Neuron (in vitro differentiated cells): ENCODE measurements at regions not wholly inside any gene's neighbourhood (a gene's known extent, or its start where the extent isn't known, plus 50 kb on each side); places are given as distances from the start of the nearest gene placed in this dataset.
"Not testable (repeated sequence)": the region's sequence is repeated elsewhere in the genome, so short reads cannot be mapped to it uniquely, and the experiment has no call there.

Experiments used
- H2AFZ ChIP-seq: one replicate; pipeline ENCODE4 v1.6.1; 2013; ENCODE audit warnings: low read depth, mild to moderate bottlenecking, inconsistent platforms, low read length, moderate library complexity
- H3K27me3 ChIP-seq: one replicate; pipeline ENCODE4 v1.6.1; 2013; ENCODE audit warnings: low read length; ENCODE audit not compliant: insufficient read depth
- H3K36me3 ChIP-seq: one replicate; pipeline ENCODE4 v1.6.1; 2013; ENCODE audit warnings: low read length; ENCODE audit not compliant: insufficient read depth
- H3K4me1 ChIP-seq: one replicate; pipeline ENCODE4 v1.6.1; 2013; ENCODE audit warnings: low read length; ENCODE audit not compliant: insufficient read depth
- H3K4me3 ChIP-seq: 2 replicates; pipeline ENCODE4 v1.5.1; 2013; ENCODE audit warnings: mild to moderate bottlenecking, low read length, moderate library complexity
- H3K9me3 ChIP-seq: one replicate; pipeline ENCODE4 v1.6.1; 2013; ENCODE audit warnings: low read length

DNA sequence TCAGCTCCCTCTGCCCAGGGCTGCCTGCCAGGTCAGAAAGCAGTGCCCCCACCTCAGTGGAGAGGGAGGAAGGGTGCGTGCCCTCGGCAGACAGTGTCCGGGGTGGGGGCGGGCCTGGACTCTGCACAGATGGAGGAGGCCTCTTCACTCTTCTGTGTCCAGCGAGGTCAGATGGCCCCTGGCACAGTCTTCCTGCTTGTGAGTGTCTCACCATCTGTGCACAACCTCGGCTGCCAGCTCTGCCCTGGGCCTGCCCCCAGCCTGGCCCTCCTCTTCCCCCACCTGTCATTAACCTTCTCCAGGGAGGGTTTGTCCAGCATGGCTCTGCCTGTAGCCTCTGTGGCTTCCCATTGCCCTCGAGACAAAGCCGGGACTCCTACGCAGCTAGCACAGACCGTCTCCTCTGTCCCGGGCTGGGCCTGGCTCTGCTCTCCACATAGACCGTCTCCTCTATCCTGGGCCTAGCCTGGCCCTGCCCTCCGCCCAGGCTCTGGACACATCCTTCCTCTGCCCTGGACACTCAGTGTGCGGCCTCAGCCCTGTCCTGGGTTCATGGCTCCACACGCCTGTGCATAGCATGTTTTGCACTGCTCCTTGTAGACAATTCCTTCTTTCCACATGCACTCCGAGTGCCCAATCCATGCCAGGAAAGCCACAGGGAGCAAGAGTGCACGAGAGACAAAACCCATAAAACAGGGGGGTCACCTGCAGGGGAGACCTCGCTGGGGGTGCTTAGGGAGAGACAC is 138.9 kb upstream of the FOXD4L5 start:
- H3K9me3 ChIP-seq, H3K4me1 ChIP-seq, H2AFZ ChIP-seq, H3K36me3 ChIP-seq, H3K27me3 ChIP-seq, H3K4me3 ChIP-seq: not testable (repeated sequence)

DNA sequence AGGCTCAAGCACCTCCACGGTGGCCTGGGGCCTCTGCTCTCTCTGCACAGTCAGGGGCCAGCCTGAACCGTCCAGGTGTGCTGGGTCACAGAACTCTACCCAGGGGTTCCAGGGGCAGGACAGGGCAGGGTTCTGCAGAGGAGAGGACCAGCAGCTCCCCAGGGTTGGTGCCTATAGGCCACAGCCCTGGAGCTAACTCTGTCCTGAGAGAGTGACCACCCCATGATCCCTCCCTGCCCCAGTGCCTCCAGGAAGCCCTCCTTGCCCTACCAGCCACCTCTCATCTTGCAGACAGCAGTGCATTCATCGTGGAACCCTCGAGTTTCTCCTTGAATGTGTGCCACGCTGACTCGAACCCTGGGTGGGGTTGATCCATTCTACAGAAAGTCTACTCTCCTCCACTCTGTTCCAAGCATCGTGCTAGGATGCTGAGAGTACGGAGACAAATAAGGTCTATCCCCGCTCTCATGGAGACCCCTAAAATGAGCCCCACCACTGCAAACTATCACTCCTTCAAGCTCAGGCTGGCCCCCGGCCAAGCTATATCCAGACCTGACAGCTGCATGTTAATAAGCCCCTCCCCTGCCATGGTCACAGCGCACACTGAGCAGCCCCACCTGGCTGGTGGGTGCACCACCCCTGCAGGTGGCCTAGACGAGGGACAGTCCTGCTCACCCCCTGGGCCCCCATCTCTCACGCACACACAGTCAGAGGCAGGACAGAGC is 138.1 kb upstream of the FOXD4L5 start:
- H3K4me1 ChIP-seq, H3K4me3 ChIP-seq, H3K36me3 ChIP-seq, H3K9me3 ChIP-seq, H2AFZ ChIP-seq, H3K27me3 ChIP-seq: not testable (repeated sequence)

DNA sequence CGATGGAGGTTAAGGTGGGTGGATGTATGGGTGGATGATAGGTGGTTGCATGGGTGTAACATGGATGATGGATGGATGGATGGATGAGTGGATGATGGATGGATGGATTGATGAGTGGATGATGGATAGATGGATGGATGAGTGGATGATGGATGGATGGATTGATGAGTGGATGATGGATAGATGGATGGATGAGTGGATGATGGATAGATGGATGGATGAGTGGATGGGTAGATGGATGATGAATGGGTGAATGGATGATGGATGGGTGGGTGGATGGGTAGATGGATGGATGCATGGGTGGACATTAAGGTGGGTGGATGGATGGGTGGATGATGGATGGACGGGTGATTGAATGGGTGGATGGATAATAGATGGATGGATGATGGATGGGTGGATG is 136.5 kb upstream of the FOXD4L5 start:
- not testable (repeated sequence) for H3K4me3 ChIP-seq, H2AFZ ChIP-seq, H3K4me1 ChIP-seq, H3K36me3 ChIP-seq, H3K27me3 ChIP-seq, H3K9me3 ChIP-seq

DNA sequence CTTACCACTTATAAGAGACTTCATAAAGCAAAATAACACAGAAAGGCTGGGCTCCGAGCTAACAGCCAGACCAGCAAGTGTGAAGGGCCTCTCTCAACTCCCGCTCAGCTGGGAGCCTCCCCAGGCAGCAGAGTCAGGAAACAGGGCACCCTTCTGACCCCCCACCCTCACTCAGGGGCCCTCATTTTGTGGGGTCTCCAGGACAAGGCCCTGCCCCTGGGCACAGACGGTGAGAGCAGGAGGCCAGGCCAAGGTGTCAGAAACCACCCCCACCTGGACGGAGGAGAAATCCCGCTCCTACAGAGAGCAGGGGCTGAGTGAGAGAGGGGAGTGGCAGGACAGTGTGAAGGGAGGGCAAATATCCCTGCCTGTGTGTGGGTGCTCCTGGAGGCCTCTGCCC is 135.8 kb upstream of the FOXD4L5 start:
- H3K4me1 ChIP-seq, result no peaks in the 10 kb centered on the region
- no peak overlapping the region for H3K4me3 ChIP-seq
- no peaks in the 10 kb centered on the region for H3K27me3 ChIP-seq
- no peaks in the 10 kb centered on the region for H3K9me3 ChIP-seq
- H2AFZ ChIP-seq, result no peak overlapping the region
- H3K36me3 ChIP-seq, result no peaks in the 10 kb centered on the region

DNA sequence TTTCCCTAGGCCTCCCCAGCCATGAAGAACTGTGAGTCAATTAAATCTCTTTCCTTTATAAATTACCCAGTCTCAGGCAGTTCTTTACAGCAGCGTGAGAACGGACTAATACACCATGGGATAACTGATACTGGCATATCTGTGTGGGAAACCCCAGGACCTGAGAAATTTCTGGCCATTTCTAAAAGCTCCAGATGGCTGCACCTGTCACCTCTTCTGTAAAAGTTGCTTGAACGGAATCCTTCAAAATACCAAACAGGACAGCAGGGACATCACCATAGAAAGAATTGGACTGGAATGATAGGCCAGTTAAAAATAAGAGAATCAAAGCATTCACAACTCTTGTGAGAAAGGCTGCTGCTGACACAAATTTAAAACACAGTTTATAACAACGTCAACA is 134.0 kb upstream of the FOXD4L5 start:
- not testable (repeated sequence) for H3K36me3 ChIP-seq, H3K9me3 ChIP-seq, H3K27me3 ChIP-seq, H2AFZ ChIP-seq, H3K4me3 ChIP-seq, H3K4me1 ChIP-seq

GRCh38 chr9:65416948-65417347 is 131.9 kb upstream of the FOXD4L5 start:
- not testable (repeated sequence) for H3K36me3 ChIP-seq, H3K4me3 ChIP-seq, H2AFZ ChIP-seq, H3K9me3 ChIP-seq, H3K4me1 ChIP-seq, H3K27me3 ChIP-seq

- not testable (repeated sequence) for H2AFZ ChIP-seq, H3K9me3 ChIP-seq, H3K4me3 ChIP-seq, H3K4me1 ChIP-seq, H3K27me3 ChIP-seq, H3K36me3 ChIP-seq
These were observed 129.2 kb upstream of the FOXD4L5 start for GRCh38 chr9:65414249-65414648.

DNA sequence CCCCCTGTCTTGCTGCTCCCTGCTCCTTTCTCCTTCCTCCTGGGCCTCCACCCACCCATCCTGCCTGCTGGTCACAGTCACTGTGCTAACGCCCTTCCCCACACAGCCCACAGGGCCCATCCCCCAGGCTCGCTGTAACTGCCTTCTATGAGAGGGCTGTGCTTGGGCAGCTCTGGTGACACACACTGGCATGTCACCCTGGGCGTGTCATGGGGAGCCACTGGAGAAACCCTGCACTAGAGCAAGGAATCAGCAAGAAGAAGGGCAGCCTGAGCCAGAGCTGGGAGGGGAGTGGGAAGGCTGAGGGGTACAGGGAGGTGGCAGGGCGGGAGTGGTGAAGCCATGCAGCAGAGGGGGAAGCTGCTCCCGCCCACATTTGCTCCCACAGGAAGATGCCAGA is 128.4 kb upstream of the FOXD4L5 start:
- not testable (repeated sequence) for H3K4me3 ChIP-seq, H2AFZ ChIP-seq, H3K36me3 ChIP-seq, H3K27me3 ChIP-seq, H3K9me3 ChIP-seq, H3K4me1 ChIP-seq

DNA sequence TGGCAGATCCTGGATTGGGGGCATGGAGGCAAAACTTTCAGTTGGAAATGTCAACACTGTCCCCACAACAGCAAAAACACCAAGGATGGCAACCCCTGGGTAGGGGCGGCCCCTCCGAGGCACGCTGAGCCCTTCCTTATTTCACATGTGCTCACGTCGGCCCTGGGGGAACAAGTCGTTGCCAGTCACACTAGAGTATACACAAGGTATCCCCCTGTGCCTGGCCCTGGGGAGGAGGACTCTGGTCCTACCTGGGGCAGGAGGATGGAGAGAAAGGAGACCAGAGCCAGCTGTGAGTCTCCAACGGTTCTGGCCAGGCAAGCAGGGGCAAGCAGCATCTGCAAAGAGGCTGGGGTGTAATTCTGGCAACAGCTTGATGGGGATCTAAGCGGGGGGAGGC is 126.9 kb upstream of the FOXD4L5 start:
- Histone ChIP-seq H3K4me3 (no peak overlapping the region), H2AFZ (no peak overlapping the region), H3K36me3 (no peaks in the 10 kb centered on the region), H3K27me3 (no peaks in the 10 kb centered on the region), H3K9me3 (no peaks in the 10 kb centered on the region), H3K4me1 (no peaks in the 10 kb centered on the region)

DNA sequence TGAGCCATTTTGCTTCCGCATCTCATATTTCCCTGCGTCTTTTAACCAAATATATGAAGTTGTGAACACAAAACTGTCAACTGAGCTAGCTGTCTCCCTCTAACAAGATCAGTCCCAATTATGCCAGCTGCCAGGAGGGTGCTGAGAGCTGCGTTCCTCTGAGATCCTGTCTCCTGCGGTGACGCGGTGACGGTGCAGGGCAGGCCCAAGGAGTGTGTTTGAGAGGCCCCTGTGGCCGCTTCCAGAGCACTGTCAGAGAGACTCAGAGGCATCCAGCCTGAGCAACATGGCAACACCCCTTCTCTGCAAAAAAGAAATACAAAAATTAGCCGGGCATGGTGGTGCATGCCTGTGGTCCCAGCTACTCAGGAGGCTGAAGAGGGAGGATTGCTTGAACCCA is 126.3 kb upstream of the FOXD4L5 start:
- Histone ChIP-seq H3K4me3 (no peak overlapping the region), H3K27me3 (no peaks in the 10 kb centered on the region), H3K9me3 (no peaks in the 10 kb centered on the region), H2AFZ (no peak overlapping the region), H3K4me1 (no peaks in the 10 kb centered on the region), H3K36me3 (no peaks in the 10 kb centered on the region)

- no peaks in the 10 kb centered on the region for H3K36me3 ChIP-seq
- H3K4me1 ChIP-seq, result no peaks in the 10 kb centered on the region
- H3K27me3 ChIP-seq, result no peaks in the 10 kb centered on the region
- no peaks in the 10 kb centered on the region for H3K9me3 ChIP-seq
- H3K4me3 ChIP-seq, result no peak overlapping the region
- no peak overlapping the region for H2AFZ ChIP-seq
These were observed 125.9 kb upstream of the FOXD4L5 start for GRCh38 chr9:65410926-65411325.

- Histone ChIP-seq H3K4me1 (no peaks in the 10 kb centered on the region), H3K9me3 (no peaks in the 10 kb centered on the region), H3K4me3 (no peak overlapping the region), H3K27me3 (peaks cover 3% of the 10 kb centered on the region), H3K36me3 (no peaks in the 10 kb centered on the region), H2AFZ (no peak overlapping the region)
These were observed 124.5 kb upstream of the FOXD4L5 start for GRCh38 chr9:65409471-65409980.

GRCh38 chr9:65408806-65409205 is 123.8 kb upstream of the FOXD4L5 start:
- H3K27me3 ChIP-seq, H3K4me1 ChIP-seq, H3K9me3 ChIP-seq, H2AFZ ChIP-seq, H3K4me3 ChIP-seq, H3K36me3 ChIP-seq: not testable (repeated sequence)

GRCh38 chr9:65406625-65407024 is 121.6 kb upstream of the FOXD4L5 start:
- H3K4me3 ChIP-seq, H2AFZ ChIP-seq, H3K27me3 ChIP-seq, H3K36me3 ChIP-seq, H3K4me1 ChIP-seq, H3K9me3 ChIP-seq: not testable (repeated sequence)
